Muscle of arm (tissue), 1 donor: ENCODE measurements at regions not wholly inside any gene's neighbourhood (a gene's known extent, or its start where the extent isn't known, plus 50 kb on each side); places are given as distances from the start of the nearest gene placed in this dataset.
"Not testable (repeated sequence)": the region's sequence is repeated elsewhere in the genome, so short reads cannot be mapped to it uniquely, and the experiment has no call there.

Source experiments
- DNase-seq: peaks from one replicate; pipeline ENCODE4 v3.0.0-alpha.2; 2013

- no peak for DNase-seq
These were observed 85.3 kb downstream of the TYW3 start for GRCh38 chr1:74818241-74818640.

GRCh38 chr1:74818661-74819456, 85.9 kb downstream of the TYW3 start:
- no peak for DNase-seq

- DNase-seq = no peak
These were observed 90.0 kb downstream of the TYW3 start for GRCh38 chr1:74822851-74823401.

- no peak for DNase-seq
These were observed 91.7 kb downstream of the TYW3 start for GRCh38 chr1:74824497-74825107.

- DNase-seq = no peak
These were observed 97.8 kb downstream of the TYW3 start for GRCh38 chr1:74830766-74831165.

GRCh38 chr1:74834261-74834660, 101.3 kb downstream of the TYW3 start:
- DNase-seq = no peak

- no peak for DNase-seq
These were observed 102.1 kb downstream of the TYW3 start for GRCh38 chr1:74835051-74835450.

- no peak for DNase-seq
These were observed 109.8 kb downstream of the TYW3 start for GRCh38 chr1:74842726-74843125.

GRCh38 chr1:74847715-74848114, 114.8 kb downstream of the TYW3 start:
- no peak for DNase-seq

GRCh38 chr1:74853756-74854155, 120.8 kb downstream of the TYW3 start:
- no peak for DNase-seq

GRCh38 chr1:74856174-74856573, 123.2 kb downstream of the TYW3 start:
- no peak for DNase-seq

- no peak for DNase-seq
These were observed 124.7 kb downstream of the TYW3 start for GRCh38 chr1:74857676-74858075.

GRCh38 chr1:74858136-74858535, 125.2 kb downstream of the TYW3 start:
- no peak for DNase-seq

GRCh38 chr1:74861867-74862266, 128.9 kb downstream of the TYW3 start:
- no peak for DNase-seq

- DNase-seq = no peak
These were observed 136.8 kb downstream of the TYW3 start for GRCh38 chr1:74869702-74870101.

- not testable (repeated sequence) for DNase-seq
These were observed 144.4 kb downstream of the TYW3 start for GRCh38 chr1:74877366-74877765.

GRCh38 chr1:74895411-74895810, 162.5 kb downstream of the TYW3 start:
- DNase-seq = no peak

GRCh38 chr1:74908131-74908530, 175.2 kb downstream of the TYW3 start:
- DNase-seq = no peak

- no peak for DNase-seq
These were observed 175.8 kb downstream of the TYW3 start for GRCh38 chr1:74908797-74909196.

- no peak for DNase-seq
These were observed 181.0 kb downstream of the TYW3 start for GRCh38 chr1:74913978-74914377.

- no peak for DNase-seq
These were observed 200.5 kb downstream of the TYW3 start for GRCh38 chr1:74933500-74933899.

- no peak for DNase-seq
These were observed 198.7 kb upstream of the LHX8 start for GRCh38 chr1:74935446-74935845.

GRCh38 chr1:74937176-74937575, 197.0 kb upstream of the LHX8 start:
- no peak for DNase-seq
